T-cell (primary cell): ENCODE measurements at regions not wholly inside any gene's neighbourhood (a gene's known extent, or its start where the extent isn't known, plus 50 kb on each side); places are given as distances from the start of the nearest gene placed in this dataset.
"Not testable (repeated sequence)": the region's sequence is repeated elsewhere in the genome, so short reads cannot be mapped to it uniquely, and the experiment has no call there.

Experiments used
- ATAC-seq, 4 experiments: fragments of 200-7000 bp in 3 of 4; fragments of 150-1000 bp in 1 of 4; cut with Tn5 transposase; replicated peaks in 1 of 4; 1 replicate in 3 of 4; 2 replicates in 1 of 4; pipeline ENCODE4 v1.10.0; 2021; ENCODE audit warnings: moderate library complexity in 3 of 4, mild to moderate bottlenecking in 2 of 4, moderate number of reproducible peaks in 1 of 4
- CTCF ChIA-PET, 2 donors: fragments of 300-600 bp; sonication (Branson Sonifier 250); formaldehyde crosslinking; loops; one replicate each; lab custom pipeline; 2022; ENCODE audit warnings: antibody characterized with exemption in 2 of 2; lab: Charles Lee
- POLR2A ChIA-PET, 2 donors: fragments of 300-600 bp; sonication (Branson Sonifier 250); formaldehyde crosslinking; loops; one replicate each; lab custom pipeline; 2022; ENCODE audit warnings: antibody characterized with exemption in 2 of 2; lab: Charles Lee
- DNase-seq, 35 experiments: peaks; one replicate each; pipeline versions ENCODE4 v3.0.0 to v3.0.0-alpha.2; 2013 to 2023
- H3K27ac ChIP-seq: one replicate; pipeline ENCODE4 v1.5.1; 2013; ENCODE audit warnings: low read length
- H3K27me3 ChIP-seq, 2 experiments: replicated peaks in 1 of 2; 1 replicate in 1 of 2; 2 replicates in 1 of 2; pipeline versions ENCODE4 v1.6.1 to v1.7.0; 2013; ENCODE audit warnings: low read length in 1 of 2, mixed read lengths in 1 of 2; ENCODE audit not compliant: control insufficient read depth in 2 of 2, insufficient read depth in 2 of 2; ENCODE audit errors: extremely low read depth in 1 of 2
- H3K36me3 ChIP-seq, 2 donors: 1 replicate in 1 of 2; 2 replicates in 1 of 2; pipeline versions ENCODE4 v1.6.1 to v1.7.0; 2013; ENCODE audit warnings: low read length in 1 of 2; ENCODE audit not compliant: control insufficient read depth in 2 of 2, insufficient read depth in 1 of 2; ENCODE audit errors: extremely low read depth in 1 of 2
- H3K4me1 ChIP-seq, 2 experiments: 1 replicate in 1 of 2; 2 replicates in 1 of 2; pipeline versions ENCODE4 v1.6.1 to v1.7.0; 2013; ENCODE audit warnings: low read length in 2 of 2, mixed read lengths in 1 of 2; ENCODE audit not compliant: insufficient read depth in 2 of 2, control insufficient read depth in 1 of 2; ENCODE audit errors: extremely low read depth in 1 of 2
- H3K4me3 ChIP-seq, 2 donors: 1 replicate in 1 of 2; 2 replicates in 1 of 2; pipeline versions ENCODE4 v1.5.1 to v1.7.0; 2013; ENCODE audit warnings: mild to moderate bottlenecking in 2 of 2, low read length in 1 of 2, moderate library complexity in 1 of 2; ENCODE audit not compliant: control insufficient read depth in 1 of 2; ENCODE audit errors: extremely low read depth in 1 of 2
- H3K9me3 ChIP-seq: 2 replicates; pipeline ENCODE4 v1.7.0; 2013
- H3K27ac Mint-ChIP-seq, 2 donors: one replicate each; pipeline ENCODE4 v1.8.0; 2020 to 2021; ENCODE audit warnings: mild to moderate bottlenecking in 2 of 2, mixed read lengths in 2 of 2
- H3K27me3 Mint-ChIP-seq, 2 donors: one replicate each; pipeline ENCODE4 v1.8.0; 2021 to 2022; ENCODE audit warnings: mixed read lengths in 2 of 2
- H3K36me3 Mint-ChIP-seq: one replicate; pipeline ENCODE4 v1.8.0; 2021; ENCODE audit warnings: mixed read lengths
- H3K4me1 Mint-ChIP-seq, 3 donors: one replicate each; pipeline ENCODE4 v1.8.0; 2020 to 2022; ENCODE audit warnings: mixed read lengths in 3 of 3, mild to moderate bottlenecking in 1 of 3
- H3K4me3 Mint-ChIP-seq, 3 donors: one replicate each; pipeline ENCODE4 v1.8.0; 2020 to 2022; ENCODE audit warnings: mild to moderate bottlenecking in 3 of 3, mixed read lengths in 3 of 3, moderate library complexity in 3 of 3
- H3K9me3 Mint-ChIP-seq, 3 donors: one replicate each; pipeline ENCODE4 v1.8.0; 2020 to 2022; ENCODE audit warnings: mixed read lengths in 3 of 3
- WGBS: methylation state at CpG from one replicate; pipeline ENCODE4 v1.1.5; 2013; ENCODE audit warnings: missing lambda C conversion rate; ENCODE audit not compliant: insufficient coverage; 5-methylcytosine and 5-hydroxymethylcytosine counted together

GRCh38 chr9:25353783-25354182 lies 324.5 kb downstream of the TUSC1 start:
- H3K4me3 Mint-ChIP-seq, result no peak overlapping the region
- H3K9me3 Mint-ChIP-seq, result peaks cover 8 to 27% (median 20%) of the 10 kb centered on the region in 3 donors
- H3K27ac Mint-ChIP-seq, result no peak overlapping the region
- H3K9me3 ChIP-seq, result no peaks in the 10 kb centered on the region
- no peaks in the 10 kb centered on the region for H3K36me3 Mint-ChIP-seq
- H3K27me3 Mint-ChIP-seq, result no peaks in the 10 kb centered on the region
- ChIA-PET CTCF (no interaction called here), POLR2A (no interaction called here)
- H3K4me1 ChIP-seq, result no peaks in the 10 kb centered on the region
- no peak overlapping the region for H3K27ac ChIP-seq
- no peaks in the 10 kb centered on the region for H3K4me1 Mint-ChIP-seq
- DNase-seq, result no peak
- ATAC-seq, result no peak
- no peak overlapping the region for H3K4me3 ChIP-seq
- no peaks in the 10 kb centered on the region for H3K36me3 ChIP-seq
- no CpG with 5 or more reads among the region's 1 CpG for WGBS
- no peaks in the 10 kb centered on the region for H3K27me3 ChIP-seq

GRCh38 chr9:25350011-25350410 lies 328.2 kb downstream of the TUSC1 start:
- H3K9me3 ChIP-seq, result no peaks in the 10 kb centered on the region
- Mint-ChIP-seq H3K9me3 (peaks cover 0 to 12% (median 6%) of the 10 kb centered on the region in 3 donors), H3K27ac (no peak overlapping the region), H3K36me3 (no peaks in the 10 kb centered on the region), H3K4me1 (no peaks in the 10 kb centered on the region), H3K27me3 (no peaks in the 10 kb centered on the region), H3K4me3 (no peak overlapping the region)
- POLR2A ChIA-PET, result interaction anchor here in 1 of 2 donors (0.7 kb wide), 1 partner anchor 989 kb away, joined by 5 read pairs; no protein-coding TSS in a partner anchor
- no peaks in the 10 kb centered on the region for H3K4me1 ChIP-seq
- CTCF ChIA-PET, result no interaction called here
- DNase-seq, result no peak
- no peak for ATAC-seq
- no peaks in the 10 kb centered on the region for H3K27me3 ChIP-seq
- H3K4me3 ChIP-seq, result no peak overlapping the region
- WGBS, result 80% methylated on average over 1 of the region's 2 CpGs
- H3K27ac ChIP-seq, result no peak overlapping the region
- H3K36me3 ChIP-seq, result no peaks in the 10 kb centered on the region

GRCh38 chr9:25322142-25322541 lies 356.1 kb downstream of the TUSC1 start:
- Mint-ChIP-seq H3K27ac (no peak overlapping the region), H3K4me3 (no peak overlapping the region), H3K9me3 (peaks cover 12 to 25% (median 15%) of the 10 kb centered on the region in 3 donors), H3K36me3 (no peaks in the 10 kb centered on the region), H3K4me1 (no peaks in the 10 kb centered on the region), H3K27me3 (no peaks in the 10 kb centered on the region)
- DNase-seq (no peak), ATAC-seq (no peak)
- Histone ChIP-seq H3K27me3 (no peaks in the 10 kb centered on the region), H3K36me3 (no peaks in the 10 kb centered on the region), H3K27ac (no peak overlapping the region), H3K4me3 (no peak overlapping the region), H3K9me3 (no peaks in the 10 kb centered on the region), H3K4me1 (no peaks in the 10 kb centered on the region)
- 90% methylated on average over 2 of the region's 8 CpGs for WGBS
- ChIA-PET CTCF (no interaction called here), POLR2A (no interaction called here)

GRCh38 chr9:25310961-25311360 lies 367.3 kb downstream of the TUSC1 start:
- no CpG with 5 or more reads among the region's 1 CpG for WGBS
- Histone ChIP-seq H3K9me3 (peaks cover 2% of the 10 kb centered on the region), H3K4me3 (no peak overlapping the region), H3K36me3 (no peaks in the 10 kb centered on the region), H3K27me3 (no peaks in the 10 kb centered on the region), H3K27ac (no peak overlapping the region), H3K4me1 (no peaks in the 10 kb centered on the region)
- ATAC-seq, result no peak
- H3K4me3 Mint-ChIP-seq, result no peak overlapping the region
- H3K36me3 Mint-ChIP-seq, result no peaks in the 10 kb centered on the region
- ChIA-PET CTCF (no interaction called here), POLR2A (no interaction called here)
- H3K4me1 Mint-ChIP-seq, result no peaks in the 10 kb centered on the region
- no peaks in the 10 kb centered on the region for H3K27me3 Mint-ChIP-seq
- H3K27ac Mint-ChIP-seq, result no peak overlapping the region
- DNase-seq, result no peak
- peaks cover 0 to 31% (median 17%) of the 10 kb centered on the region in 3 donors for H3K9me3 Mint-ChIP-seq

DNA sequence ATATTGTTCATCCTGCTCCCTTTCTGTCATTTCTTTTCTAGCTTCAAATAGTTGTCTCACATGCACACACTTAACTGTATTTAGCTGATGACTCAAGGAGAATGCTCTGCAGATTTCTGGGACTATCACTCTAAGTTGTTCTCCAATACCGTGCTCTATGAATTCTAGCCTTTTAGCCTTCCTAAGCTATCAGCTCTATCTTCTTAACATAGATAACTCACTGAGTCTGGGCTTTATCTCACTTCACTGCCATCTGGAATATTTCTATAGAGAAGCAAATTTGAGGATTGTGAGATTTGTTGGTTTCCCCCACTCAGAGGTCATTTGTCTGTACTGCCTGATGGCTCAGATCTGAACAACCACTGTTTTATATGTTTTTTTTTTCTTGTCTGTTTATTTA lies 369.7 kb downstream of the TUSC1 start:
- ChIA-PET CTCF (interaction anchor here in 1 of 2 donors (0.7 kb wide), 1 partner anchor 26 kb away, joined by 3 read pairs; no protein-coding TSS in a partner anchor), POLR2A (interaction anchor here in 1 of 2 donors (0.7 kb wide), 1 partner anchor 86 kb away, joined by 5 read pairs; no protein-coding TSS in a partner anchor)
- H3K27me3 ChIP-seq, result no peaks in the 10 kb centered on the region
- H3K4me1 ChIP-seq, result no peaks in the 10 kb centered on the region
- Mint-ChIP-seq H3K27ac (no peak overlapping the region), H3K4me1 (no peaks in the 10 kb centered on the region), H3K27me3 (no peaks in the 10 kb centered on the region), H3K4me3 (no peak overlapping the region), H3K36me3 (no peaks in the 10 kb centered on the region), H3K9me3 (peaks cover 0 to 36% (median 15%) of the 10 kb centered on the region in 3 donors)
- no CpG with 5 or more reads among the region's 1 CpG for WGBS
- no peak overlapping the region for H3K4me3 ChIP-seq
- ATAC-seq (no peak), DNase-seq (no peak)
- no peak overlapping the region for H3K27ac ChIP-seq
- no peaks in the 10 kb centered on the region for H3K36me3 ChIP-seq
- peaks cover 2% of the 10 kb centered on the region for H3K9me3 ChIP-seq

GRCh38 chr9:25302601-25303000 lies 375.6 kb downstream of the TUSC1 start:
- Histone ChIP-seq H3K9me3 (no peaks in the 10 kb centered on the region), H3K4me3 (no peak overlapping the region), H3K36me3 (no peaks in the 10 kb centered on the region), H3K27me3 (no peaks in the 10 kb centered on the region), H3K4me1 (no peaks in the 10 kb centered on the region), H3K27ac (no peak overlapping the region)
- DNase-seq, result no peak
- no peaks in the 10 kb centered on the region for H3K27me3 Mint-ChIP-seq
- no peak overlapping the region for H3K27ac Mint-ChIP-seq
- peaks cover 0 to 28% (median 26%) of the 10 kb centered on the region in 3 donors for H3K9me3 Mint-ChIP-seq
- 33% methylated on average over 1 of the region's 1 CpG for WGBS
- ATAC-seq, result no peak
- ChIA-PET POLR2A (no interaction called here), CTCF (no interaction called here)
- H3K4me3 Mint-ChIP-seq, result no peak overlapping the region
- H3K4me1 Mint-ChIP-seq, result no peaks in the 10 kb centered on the region
- no peaks in the 10 kb centered on the region for H3K36me3 Mint-ChIP-seq

DNA sequence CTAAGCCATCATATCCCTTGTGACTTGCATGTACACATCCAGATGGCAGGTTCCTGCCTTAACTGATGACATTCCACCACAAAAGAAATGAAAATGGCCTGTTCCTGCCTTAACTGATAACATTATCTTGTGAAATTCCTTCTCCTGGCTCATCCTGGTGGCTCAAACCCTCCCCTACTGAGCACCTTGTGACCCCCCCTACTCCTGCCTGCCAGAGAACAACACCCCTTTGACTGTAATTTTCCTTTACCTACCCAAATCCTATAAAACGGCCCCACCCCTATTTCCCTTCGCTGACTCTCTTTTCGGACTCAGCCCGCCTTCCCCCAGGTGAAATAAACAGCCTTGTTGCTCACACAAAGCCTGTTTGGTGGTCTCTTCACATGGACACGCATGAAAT lies 390.0 kb downstream of the TUSC1 start:
- DNase-seq, H3K4me3 Mint-ChIP-seq, H3K27me3 Mint-ChIP-seq, H3K36me3 Mint-ChIP-seq, CTCF ChIA-PET, H3K4me1 Mint-ChIP-seq, H3K27ac ChIP-seq, H3K4me3 ChIP-seq, H3K27me3 ChIP-seq, H3K27ac Mint-ChIP-seq, ATAC-seq, H3K36me3 ChIP-seq, H3K9me3 ChIP-seq, H3K4me1 ChIP-seq, POLR2A ChIA-PET: not testable (repeated sequence)
- WGBS, result 74% methylated on average over 4 of the region's 5 CpGs
- H3K9me3 Mint-ChIP-seq, result peaks cover 6 to 19% (median 16%) of the 10 kb centered on the region in 3 donors
